ENCODE measurements at regions not wholly inside any gene's neighbourhood (a gene's known extent, or its start where the extent isn't known, plus 50 kb on each side); places are given as distances from the start of the nearest gene placed in this dataset.

- Histone ChIP-seq H3K9me3 (ENCODE audit: control insufficient read depth in 4 of 4, low read length in 3 of 4) (peaks cover 0 to 10% (median 3%) of the 10 kb centered on the region in 4 donors), H3K4me1 (ENCODE audit: control insufficient read depth in 4 of 4, insufficient read depth in 4 of 4, low read length in 3 of 4) (no peaks in the 10 kb centered on the region), H3K9ac (ENCODE audit: low read depth in 1 of 2, low read length in 2 of 2) (no peak overlapping the region), H3K36me3 (ENCODE audit: control insufficient read depth in 4 of 4, insufficient read depth in 3 of 4, low read depth in 1 of 4, low read length in 3 of 4) (no peaks in the 10 kb centered on the region), H3K27ac (ENCODE audit: low read depth in 1 of 2, low read length in 2 of 2) (no peak overlapping the region), H3K27me3 (ENCODE audit: control insufficient read depth in 4 of 4, insufficient read depth in 4 of 4, low read length in 3 of 4) (peaks cover 0 to 4% (median 0%) of the 10 kb centered on the region in 4 donors), H3K4me3 (ENCODE audit: low read depth in 1 of 3, low read length in 3 of 3) (no peak overlapping the region)
- 78% methylated on average over 1 of the region's 1 CpG for WGBS
- no peak for DNase-seq (ENCODE audit: low spot score)
- no peak for TF ChIP-seq REST (IDR thresholded peaks at IDR 0.05)
- no peak for TF ChIP-seq NR2F2 (IDR thresholded peaks at IDR 0.05)
- no peak for TF ChIP-seq HNF4A (conservative IDR thresholded peaks at IDR 0.05)
- TF ChIP-seq CTCF (IDR thresholded peaks at IDR 0.05; ENCODE audit: low read depth, low read length, missing input control): no peak
- TF ChIP-seq YY1 (IDR thresholded peaks at IDR 0.05): no peak
- TF ChIP-seq, protein P1, sequence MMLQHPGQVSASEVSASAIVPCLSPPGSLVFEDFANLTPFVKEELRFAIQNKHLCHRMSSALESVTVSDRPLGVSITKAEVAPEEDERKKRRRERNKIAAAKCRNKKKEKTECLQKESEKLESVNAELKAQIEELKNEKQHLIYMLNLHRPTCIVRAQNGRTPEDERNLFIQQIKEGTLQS (IDR thresholded peaks at IDR 0.05): no peak
- TF ChIP-seq TAF1 (conservative IDR thresholded peaks at IDR 0.05): no peak
Observed at GRCh38 chr9:13478639-13479038, 199.1 kb upstream of the MPDZ start.

DNA sequence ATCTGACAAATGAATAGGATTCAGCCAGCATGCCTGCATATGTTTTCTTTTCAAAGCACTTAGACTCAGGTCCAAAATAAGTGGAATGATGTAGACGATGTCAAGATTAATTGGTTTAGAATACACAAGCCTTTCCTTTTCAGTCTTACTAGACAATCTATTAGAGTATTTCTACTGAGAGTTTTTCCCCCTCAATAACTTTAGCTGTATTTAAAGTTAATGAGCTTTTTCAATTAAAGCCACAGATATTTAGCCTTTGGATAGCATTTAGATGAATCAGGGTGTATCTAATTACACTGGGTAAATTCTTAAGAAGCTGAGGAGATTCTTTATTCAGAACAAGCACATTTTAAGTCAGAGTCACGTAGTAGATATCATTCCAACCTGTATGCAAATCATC, 198.7 kb upstream of the MPDZ start:
- Histone ChIP-seq H3K9ac (ENCODE audit: low read depth in 1 of 2, low read length in 2 of 2) (no peak overlapping the region), H3K36me3 (ENCODE audit: control insufficient read depth in 4 of 4, insufficient read depth in 3 of 4, low read depth in 1 of 4, low read length in 3 of 4) (no peaks in the 10 kb centered on the region), H3K27me3 (ENCODE audit: control insufficient read depth in 4 of 4, insufficient read depth in 4 of 4, low read length in 3 of 4) (peaks cover 0 to 4% (median 0%) of the 10 kb centered on the region in 4 donors), H3K9me3 (ENCODE audit: control insufficient read depth in 4 of 4, low read length in 3 of 4) (peaks cover 0 to 10% (median 3%) of the 10 kb centered on the region in 4 donors), H3K4me3 (ENCODE audit: low read depth in 1 of 3, low read length in 3 of 3) (no peak overlapping the region), H3K4me1 (ENCODE audit: control insufficient read depth in 4 of 4, insufficient read depth in 4 of 4, low read length in 3 of 4) (no peaks in the 10 kb centered on the region), H3K27ac (ENCODE audit: low read depth in 1 of 2, low read length in 2 of 2) (no peak overlapping the region)
- no peak for TF ChIP-seq HNF4A (conservative IDR thresholded peaks at IDR 0.05)
- TF ChIP-seq FOXA2 (IDR thresholded peaks at IDR 0.05): no peak
- no peak for TF ChIP-seq RAD21 (IDR thresholded peaks at IDR 0.05)
- TF ChIP-seq NR2F2 (IDR thresholded peaks at IDR 0.05): no peak
- TF ChIP-seq EGR1 (IDR thresholded peaks at IDR 0.05; ENCODE audit: low read depth in 2 of 2): no peak
- 76% methylated on average over 2 of the region's 2 CpGs for WGBS
- DNase-seq (ENCODE audit: low spot score): no peak

- H3K27ac ChIP-seq (ENCODE audit: low read depth in 1 of 2, low read length in 2 of 2): no peak overlapping the region
- WGBS: 55% methylated on average over 3 of the region's 3 CpGs
- DNase-seq (ENCODE audit: low spot score): no peak
- H3K9ac ChIP-seq (ENCODE audit: low read depth in 1 of 2, low read length in 2 of 2): no peak overlapping the region
- H3K36me3 ChIP-seq (ENCODE audit: control insufficient read depth in 4 of 4, insufficient read depth in 3 of 4, low read depth in 1 of 4, low read length in 3 of 4): no peaks in the 10 kb centered on the region
- no peak for TF ChIP-seq EGR1 (IDR thresholded peaks at IDR 0.05; ENCODE audit: low read depth in 2 of 2)
- no peak for TF ChIP-seq GABPA (IDR thresholded peaks at IDR 0.05 in 1 of 2, conservative IDR thresholded peaks at IDR 0.05 in 1 of 2)
- TF ChIP-seq RAD21 (IDR thresholded peaks at IDR 0.05): no peak
- TF ChIP-seq REST (IDR thresholded peaks at IDR 0.05): no peak
- TF ChIP-seq YY1 (IDR thresholded peaks at IDR 0.05): no peak
- TF ChIP-seq HNF4G (IDR thresholded peaks at IDR 0.05): no peak
- TF ChIP-seq RXRA (IDR thresholded peaks at IDR 0.05): no peak
- TF ChIP-seq MAX (IDR thresholded peaks at IDR 0.05): no peak
- no peak for TF ChIP-seq SP1 (IDR thresholded peaks at IDR 0.05)
- TF ChIP-seq CTCF (IDR thresholded peaks at IDR 0.05; ENCODE audit: low read depth, low read length, missing input control): no peak
- H3K9me3 ChIP-seq (ENCODE audit: control insufficient read depth in 4 of 4, low read length in 3 of 4): peaks cover 0 to 10% (median 3%) of the 10 kb centered on the region in 4 donors
- H3K27me3 ChIP-seq (ENCODE audit: control insufficient read depth in 4 of 4, insufficient read depth in 4 of 4, low read length in 3 of 4): no peaks in the 10 kb centered on the region
- H3K4me3 ChIP-seq (ENCODE audit: low read depth in 1 of 3, low read length in 3 of 3): no peak overlapping the region
- no peaks in the 10 kb centered on the region for H3K4me1 ChIP-seq (ENCODE audit: control insufficient read depth in 4 of 4, insufficient read depth in 4 of 4, low read length in 3 of 4)
Observed at GRCh38 chr9:13470836-13471235, 191.3 kb upstream of the MPDZ start.
